Activated effector memory CD4-positive, alpha-beta T cell treated with anti-CD3 and anti-CD28 coated beads, Interleukin-2, amount 50 U/mL, for 16 hours (primary cell): ENCODE measurements at regions not wholly inside any gene's neighbourhood (a gene's known extent, or its start where the extent isn't known, plus 50 kb on each side); places are given as distances from the start of the nearest gene placed in this dataset.
"Not testable (repeated sequence)": the region's sequence is repeated elsewhere in the genome, so short reads cannot be mapped to it uniquely, and the experiment has no call there.

Source experiments
- DNase-seq: peaks from one replicate; pipeline ENCODE4 v3.0.0-alpha.2; 2020

- no peak for DNase-seq
Observed at GRCh38 chr6:144939921-144940320, 654.8 kb downstream of the UTRN start.

- DNase-seq, result no peak
Observed at GRCh38 chr6:144944106-144944505, 659.0 kb downstream of the UTRN start.

- no peak for DNase-seq
Observed at GRCh38 chr6:144947398-144947976, 662.4 kb downstream of the UTRN start.

GRCh38 chr6:144951730-144952437 lies 666.7 kb downstream of the UTRN start:
- DNase-seq, result no peak

GRCh38 chr6:144952456-144953240 lies 667.5 kb downstream of the UTRN start:
- no peak for DNase-seq

GRCh38 chr6:144953552-144954240 lies 668.6 kb downstream of the UTRN start:
- no peak for DNase-seq

- DNase-seq, result no peak
Observed at GRCh38 chr6:144954241-144954556, 669.1 kb downstream of the UTRN start.

GRCh38 chr6:144955392-144955791 lies 670.3 kb downstream of the UTRN start:
- no peak for DNase-seq

- DNase-seq, result no peak
Observed at GRCh38 chr6:144955859-144956258, 670.7 kb downstream of the UTRN start.

- DNase-seq, result not testable (repeated sequence)
Observed at GRCh38 chr6:144956697-144957096, 671.6 kb downstream of the UTRN start.

- no peak for DNase-seq
Observed at GRCh38 chr6:144957236-144957937, 672.3 kb downstream of the UTRN start.

- DNase-seq, result no peak
Observed at GRCh38 chr6:144969154-144969553, 684.0 kb downstream of the UTRN start.

- DNase-seq, result no peak
Observed at GRCh38 chr6:144969602-144970272, 684.6 kb downstream of the UTRN start.

GRCh38 chr6:144977250-144977864 lies 692.2 kb downstream of the UTRN start:
- DNase-seq, result not testable (repeated sequence)

- no peak for DNase-seq
Observed at GRCh38 chr6:144978208-144978607, 693.1 kb downstream of the UTRN start.

- no peak for DNase-seq
Observed at GRCh38 chr6:144986271-144986670, 701.1 kb downstream of the UTRN start.

GRCh38 chr6:144989319-144990107 lies 704.4 kb downstream of the UTRN start:
- no peak for DNase-seq

GRCh38 chr6:144990784-144991183 lies 705.6 kb downstream of the UTRN start:
- DNase-seq, result no peak

- DNase-seq, result no peak
Observed at GRCh38 chr6:144993870-144994269, 708.7 kb downstream of the UTRN start.

- DNase-seq, result no peak
Observed at GRCh38 chr6:144997996-144998395, 712.9 kb downstream of the UTRN start.

- no peak for DNase-seq
Observed at GRCh38 chr6:144999127-144999526, 714.0 kb downstream of the UTRN start.
